Vagina (tissue), 2 donors: ENCODE measurements at regions not wholly inside any gene's neighbourhood (a gene's known extent, or its start where the extent isn't known, plus 50 kb on each side); places are given as distances from the start of the nearest gene placed in this dataset.

Source experiments
- CTCF ChIP-seq, 3 experiments: fragments of 450-650 bp in 2 of 3; fragments of 200-600 bp in 1 of 3; sonication (generic) in 1 of 3; IDR thresholded peaks; one replicate each; pipeline ENCODE4 v1.5.1; 2017 to 2019; ENCODE audit warnings: antibody characterized with exemption in 3 of 3, mild to moderate bottlenecking in 2 of 3, moderate library complexity in 2 of 3
- POLR2A ChIP-seq, 2 donors: fragments of 450-650 bp; IDR thresholded peaks; one replicate each; pipeline ENCODE4 v1.6.1; 2017; ENCODE audit warnings: antibody characterized with exemption in 2 of 2, mild to moderate bottlenecking in 2 of 2, moderate library complexity in 2 of 2
- POLR2AphosphoS5 ChIP-seq, 2 donors: sonication (generic); formaldehyde crosslinking; IDR thresholded peaks; one replicate each; pipeline ENCODE4 v1.9.0; 2017; ENCODE audit warnings: antibody characterized with exemption in 2 of 2, mild to moderate bottlenecking in 2 of 2, low read depth in 1 of 2; ENCODE audit not compliant: insufficient read depth in 1 of 2

- TF ChIP-seq CTCF (IDR thresholded peaks at IDR 0.05) (no peak), POLR2A (IDR thresholded peaks at IDR 0.05) (no peak), POLR2AphosphoS5 (IDR thresholded peaks at IDR 0.05; ENCODE audit: insufficient read depth in 1 of 2, low read depth in 1 of 2) (no peak)
These were observed 898.7 kb downstream of the TMEM182 start for GRCh38 chr2:103660519-103660918.
